Right cardiac atrium (tissue), 5 donors: ENCODE measurements at regions not wholly inside any gene's neighbourhood (a gene's known extent, or its start where the extent isn't known, plus 50 kb on each side); places are given as distances from the start of the nearest gene placed in this dataset.
"Not testable (repeated sequence)": the region's sequence is repeated elsewhere in the genome, so short reads cannot be mapped to it uniquely, and the experiment has no call there.

Experiments used
- ATAC-seq, 2 donors: fragments of 200-7000 bp; cut with Tn5 transposase; one replicate each; pipeline versions ENCODE4 v1.8.0 to v1.9.1; 2020; ENCODE audit warnings: moderate library complexity in 2 of 2, mild to moderate bottlenecking in 1 of 2
- DNase-seq, 3 donors: peaks; one replicate each; pipeline ENCODE4 v3.0.0-alpha.2; 2020
- H3K27ac ChIP-seq: one replicate; pipeline ENCODE4 v1.5.1; 2013; ENCODE audit warnings: mild to moderate bottlenecking, low read length, control low read depth, moderate library complexity
- H3K27me3 ChIP-seq: one replicate; pipeline ENCODE4 v1.6.1; 2013; ENCODE audit not compliant: control insufficient read depth, insufficient read depth
- H3K4me1 ChIP-seq: one replicate; pipeline ENCODE4 v1.6.1; 2013; ENCODE audit warnings: low read length; ENCODE audit not compliant: control insufficient read depth, insufficient read depth
- H3K4me3 ChIP-seq: one replicate; pipeline ENCODE4 v1.5.1; 2013; ENCODE audit warnings: low read length, control low read depth
- H3K9me3 ChIP-seq: one replicate; pipeline ENCODE4 v1.6.1; 2013; ENCODE audit warnings: low read length; ENCODE audit not compliant: control insufficient read depth
- whole genome bisulfite sequencing: extraction: QIAGEN DNeasy Blood & Tissue Kit; methylation state at CpG from one replicate; pipeline ENCODE4 v1.1.7; 2013; 5-methylcytosine and 5-hydroxymethylcytosine counted together
- intact Hi-C, 4 donors: fragments of 100-400 bp; cut with DNase I; formaldehyde crosslinking; loops; one replicate each; pipeline versions ENCODE4 v1.11.0 to v1.14.0; 2022 to 2023
- donor health status: healthy with polysubstance abuse.
- donor health status: DM: no; HTN: yes; CAD: no.
- donor health status: DM: no; HTN: no; CAD: no.
- donor health status: DM: no; HTN: yes; CAD: no; lungs with severe emphysema.
- donor health status: DM: yes; HTN: yes; CAD: no.

GRCh38 chr15:96186105-96186504 is 144.4 kb upstream of the NR2F2 start:
- no peak overlapping the region for H3K4me3 ChIP-seq
- intact Hi-C loops: loop anchor here in 1 of 4 donors (10.0 kb wide), 1 partner anchor 99 kb away; no protein-coding TSS in a partner anchor
- peaks cover 2% of the 10 kb centered on the region for H3K4me1 ChIP-seq
- WGBS: 97% methylated on average over 4 of the region's 4 CpGs
- DNase-seq (no peak), ATAC-seq (no peak)
- H3K27me3 ChIP-seq: no peaks in the 10 kb centered on the region
- H3K9me3 ChIP-seq: no peaks in the 10 kb centered on the region
- no peak overlapping the region for H3K27ac ChIP-seq

- ATAC-seq (no peak), DNase-seq (no peak)
- Histone ChIP-seq H3K4me3 (no peak overlapping the region), H3K27me3 (no peaks in the 10 kb centered on the region), H3K9me3 (no peaks in the 10 kb centered on the region), H3K27ac (no peak overlapping the region), H3K4me1 (no peaks in the 10 kb centered on the region)
- WGBS: 58% methylated on average over 10 of the region's 10 CpGs
- intact Hi-C loops: loop anchor here in 2 of 4 donors (2.0 to 10.0 kb wide), 2 partner anchors 19 to 97 kb away; no protein-coding TSS in a partner anchor
Measured at GRCh38 chr15:96187341-96188305, 142.9 kb upstream of the NR2F2 start.

DNA sequence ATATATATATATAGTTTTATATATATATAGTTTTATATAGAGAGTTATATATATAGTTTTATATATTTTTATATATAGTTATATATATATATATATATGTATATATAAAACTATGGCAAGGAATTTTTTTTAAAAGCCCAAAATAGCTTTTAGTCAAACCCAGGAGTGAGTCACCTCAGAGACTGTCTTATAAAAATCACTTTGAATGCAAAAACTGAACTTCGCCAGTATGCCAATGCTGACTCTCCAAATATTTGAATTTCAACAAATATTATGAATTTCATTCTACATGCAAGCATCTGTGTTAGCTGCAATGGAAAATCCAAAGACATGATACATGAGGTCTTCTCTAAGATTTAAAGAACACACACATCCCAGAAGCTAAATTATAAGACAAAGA is 132.8 kb upstream of the NR2F2 start:
- Histone ChIP-seq H3K4me1 (no peaks in the 10 kb centered on the region), H3K9me3 (no peaks in the 10 kb centered on the region), H3K4me3 (no peak overlapping the region), H3K27ac (no peak overlapping the region), H3K27me3 (no peaks in the 10 kb centered on the region)
- WGBS: 100% methylated on average over 1 of the region's 1 CpG
- no peak for ATAC-seq
- intact Hi-C loops: no loop called here
- DNase-seq: no peak

DNA sequence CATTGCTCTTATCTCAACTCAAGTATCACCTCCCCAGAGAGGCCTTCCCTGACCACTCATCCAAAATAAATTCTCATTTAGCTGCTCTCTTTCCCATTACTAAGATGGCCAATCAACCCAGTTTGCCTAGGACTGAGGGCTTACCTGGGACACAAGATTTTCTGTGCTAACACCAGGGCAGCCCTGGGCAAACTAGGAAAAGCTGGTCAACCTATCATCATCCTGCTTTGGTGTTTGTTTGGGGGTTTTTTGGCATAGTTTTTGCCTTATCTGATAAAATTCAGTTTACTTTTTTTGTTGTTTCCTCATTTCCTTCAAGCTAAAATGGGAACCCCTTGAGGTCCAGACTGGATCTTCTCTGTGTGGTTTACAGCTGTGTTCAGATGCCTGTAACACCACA is 131.4 kb upstream of the NR2F2 start:
- Histone ChIP-seq H3K27ac (no peak overlapping the region), H3K4me1 (no peaks in the 10 kb centered on the region), H3K27me3 (no peaks in the 10 kb centered on the region), H3K9me3 (no peaks in the 10 kb centered on the region), H3K4me3 (no peak overlapping the region)
- no peak for ATAC-seq
- DNase-seq: no peak
- intact Hi-C loops: no loop called here

- Histone ChIP-seq H3K4me1 (no peaks in the 10 kb centered on the region), H3K4me3 (no peak overlapping the region), H3K9me3 (no peaks in the 10 kb centered on the region), H3K27ac (no peak overlapping the region), H3K27me3 (no peaks in the 10 kb centered on the region)
- intact Hi-C loops: no loop called here
- ATAC-seq: no peak
- WGBS: 86% methylated on average over 9 of the region's 9 CpGs
- DNase-seq: no peak
Measured at GRCh38 chr15:96200357-96200967, 130.0 kb upstream of the NR2F2 start.

DNA sequence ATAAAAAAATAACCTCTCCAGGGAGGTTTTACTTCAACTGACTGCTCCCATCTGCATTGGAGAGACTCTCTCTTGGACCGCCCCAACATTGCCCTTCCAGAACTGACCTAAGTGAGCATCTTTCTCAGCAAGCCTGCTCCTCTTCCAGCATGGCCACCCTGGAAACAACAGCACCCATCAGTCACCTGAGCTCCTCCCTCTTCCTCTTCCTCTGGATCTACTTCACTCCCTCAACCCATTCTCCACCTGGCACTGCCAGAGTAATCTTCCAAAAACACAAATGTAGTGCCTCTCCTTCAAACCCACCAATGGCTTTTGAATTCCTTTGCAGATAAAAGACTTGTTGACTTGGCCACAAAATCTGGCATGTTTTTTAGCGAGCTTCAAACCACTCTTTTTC is 128.8 kb upstream of the NR2F2 start:
- ATAC-seq (no peak), DNase-seq (no peak)
- Histone ChIP-seq H3K4me1 (no peaks in the 10 kb centered on the region), H3K27ac (no peak overlapping the region), H3K4me3 (no peak overlapping the region), H3K27me3 (no peaks in the 10 kb centered on the region), H3K9me3 (no peaks in the 10 kb centered on the region)
- intact Hi-C loops: no loop called here
- 82% methylated on average over 2 of the region's 2 CpGs for WGBS

- DNase-seq, H3K27ac ChIP-seq, H3K4me3 ChIP-seq, H3K9me3 ChIP-seq, intact Hi-C loops, H3K27me3 ChIP-seq, H3K4me1 ChIP-seq, ATAC-seq: not testable (repeated sequence)
- WGBS: 100% methylated on average over 1 of the region's 1 CpG
Measured at GRCh38 chr15:96205588-96205987, 124.9 kb upstream of the NR2F2 start.

DNA sequence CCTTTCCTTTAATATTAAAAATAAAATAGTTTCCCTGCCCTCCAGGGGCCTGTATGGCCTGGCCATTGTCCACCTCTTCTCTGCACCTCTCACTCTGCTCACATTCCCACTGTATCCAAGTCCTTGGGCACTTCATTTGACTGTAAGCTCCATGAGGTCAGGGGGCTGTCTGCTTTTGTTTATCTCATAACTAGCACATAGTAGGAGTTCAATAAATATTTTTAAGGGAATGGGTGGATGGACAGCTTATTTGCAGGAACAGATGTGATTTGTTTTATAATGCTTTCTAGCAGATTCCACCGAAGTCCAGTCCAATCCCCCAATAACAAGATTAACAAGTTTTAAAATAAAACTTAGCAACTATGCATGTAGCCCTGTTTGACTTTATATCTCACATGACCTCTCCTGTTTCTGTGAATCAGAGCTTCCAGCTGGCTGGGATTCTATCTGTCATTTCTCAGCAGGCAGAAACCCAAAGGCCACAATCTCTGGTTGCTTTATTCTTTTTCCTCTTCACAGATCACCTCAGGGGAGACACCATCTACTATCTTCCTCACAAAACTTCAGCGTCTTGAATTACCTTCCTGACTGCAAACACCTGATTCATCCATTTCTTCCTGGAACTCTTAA is 123.0 kb upstream of the NR2F2 start:
- no peaks in the 10 kb centered on the region for H3K4me1 ChIP-seq
- 50% methylated on average over 2 of the region's 2 CpGs for WGBS
- H3K9me3 ChIP-seq: no peaks in the 10 kb centered on the region
- no peaks in the 10 kb centered on the region for H3K27me3 ChIP-seq
- no peak overlapping the region for H3K4me3 ChIP-seq
- DNase-seq: no peak
- H3K27ac ChIP-seq: no peak overlapping the region
- intact Hi-C loops: loop anchor here in 1 of 4 donors (2.0 kb wide), 1 partner anchor 19 kb away; no protein-coding TSS in a partner anchor
- no peak for ATAC-seq

DNA sequence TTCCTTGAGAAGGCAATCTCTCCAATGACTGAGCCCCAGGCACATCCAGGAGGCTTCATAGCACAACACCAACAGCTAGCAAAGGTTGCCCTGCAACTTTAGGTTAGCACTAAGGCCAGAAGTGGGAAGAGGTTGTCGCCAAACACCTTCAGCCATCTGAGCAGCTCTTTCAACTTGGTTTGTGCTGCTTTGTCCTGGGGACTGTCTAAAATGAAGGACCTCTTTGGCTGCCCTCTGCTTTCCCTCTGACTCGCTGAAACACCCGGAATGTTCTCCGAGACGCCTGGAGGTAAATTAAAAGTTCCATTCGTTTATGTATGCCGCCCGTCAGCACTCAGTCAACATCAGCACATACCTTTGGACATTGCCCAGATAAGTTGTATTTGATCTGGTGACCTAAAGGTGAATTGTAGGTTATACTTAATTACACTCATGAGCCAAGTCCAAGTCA is 121.2 kb upstream of the NR2F2 start:
- no peak for DNase-seq
- WGBS: 69% methylated on average over 8 of the region's 8 CpGs
- Histone ChIP-seq H3K4me1 (no peaks in the 10 kb centered on the region), H3K9me3 (no peaks in the 10 kb centered on the region), H3K27ac (no peak overlapping the region), H3K27me3 (no peaks in the 10 kb centered on the region), H3K4me3 (no peak overlapping the region)
- ATAC-seq: no peak
- intact Hi-C loops: no loop called here

- WGBS: 85% methylated on average over 2 of the region's 2 CpGs
- H3K4me3 ChIP-seq: no peak overlapping the region
- H3K27me3 ChIP-seq: no peaks in the 10 kb centered on the region
- no peaks in the 10 kb centered on the region for H3K9me3 ChIP-seq
- no peak overlapping the region for H3K27ac ChIP-seq
- intact Hi-C loops: no loop called here
- DNase-seq: no peak
- no peaks in the 10 kb centered on the region for H3K4me1 ChIP-seq
- ATAC-seq: no peak
Measured at GRCh38 chr15:96213045-96213444, 117.5 kb upstream of the NR2F2 start.

DNA sequence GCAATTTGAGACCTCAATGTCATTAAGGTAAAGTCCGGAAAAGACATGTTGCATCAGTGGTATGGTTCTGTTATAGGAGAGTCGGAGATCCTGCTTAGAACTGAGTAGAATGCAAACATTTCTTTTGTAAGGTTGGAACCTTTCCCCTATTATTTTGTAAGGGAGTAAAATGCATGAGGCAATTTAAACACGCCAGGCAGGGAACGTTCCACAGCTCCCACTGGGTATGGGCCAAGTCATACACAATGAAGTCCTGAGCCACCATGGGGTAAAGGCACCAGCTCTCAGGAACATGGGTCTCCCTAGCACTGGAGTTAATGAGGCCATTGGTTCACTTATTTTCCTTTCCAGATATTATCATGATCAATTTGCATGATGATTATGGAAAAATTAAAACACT is 116.6 kb upstream of the NR2F2 start:
- intact Hi-C loops: no loop called here
- no peaks in the 10 kb centered on the region for H3K27me3 ChIP-seq
- no peak for DNase-seq
- 87% methylated on average over 4 of the region's 4 CpGs for WGBS
- no peaks in the 10 kb centered on the region for H3K4me1 ChIP-seq
- no peak overlapping the region for H3K27ac ChIP-seq
- no peak overlapping the region for H3K4me3 ChIP-seq
- no peak for ATAC-seq
- H3K9me3 ChIP-seq: no peaks in the 10 kb centered on the region
